ENCODE measurements at regions not wholly inside any gene's neighbourhood (a gene's known extent, or its start where the extent isn't known, plus 50 kb on each side); places are given as distances from the start of the nearest gene placed in this dataset.

GRCh38 chr6:11912420-11912819 is 99.7 kb upstream of the HIVEP1 start:
- no peaks in the 10 kb centered on the region for H3K4me1 ChIP-seq (replicated peaks in 1 of 2)
- no peak overlapping the region for H3K27ac ChIP-seq
- H3K36me3 ChIP-seq (replicated peaks in 1 of 2), result no peaks in the 10 kb centered on the region
- intact Hi-C loops (cut with DNase I), result no loop called here
- WGBS, 4 donors, result 94 to 97% (median 95%) methylated on average over 6 of the region's 6 CpGs
- H3K9me3 ChIP-seq (replicated peaks in 1 of 3), result no peaks in the 10 kb centered on the region
- H3K27me3 ChIP-seq, result no peaks in the 10 kb centered on the region
- no peak overlapping the region for H3K4me3 ChIP-seq
- TF ChIP-seq CTCF (IDR thresholded peaks at IDR 0.05), result peak in 1 of 6 experiments; percentile 19
- no peak for TF ChIP-seq POLR2A (IDR thresholded peaks at IDR 0.05)
- DNase-seq, result no peak

- Histone ChIP-seq H3K9me3 (replicated peaks in 1 of 3) (no peaks in the 10 kb centered on the region), H3K4me3 (no peak overlapping the region), H3K27ac (no peak overlapping the region), H3K27me3 (no peaks in the 10 kb centered on the region), H3K4me1 (replicated peaks in 1 of 2) (no peaks in the 10 kb centered on the region), H3K36me3 (replicated peaks in 1 of 2) (no peaks in the 10 kb centered on the region)
- 76 to 82% (median 77%) methylated on average over 1 of the region's 1 CpG for WGBS, 4 donors
- intact Hi-C loops (cut with DNase I), result no loop called here
- TF ChIP-seq CTCF (IDR thresholded peaks at IDR 0.05) (no peak), POLR2A (IDR thresholded peaks at IDR 0.05) (no peak)
- DNase-seq, result no peak
Measured at GRCh38 chr6:11911538-11911937, 100.6 kb upstream of the HIVEP1 start.

GRCh38 chr6:11909696-11910132 is 102.4 kb upstream of the HIVEP1 start:
- 77 to 78% (median 77%) methylated on average over 7 of the region's 7 CpGs for WGBS, 4 donors
- H3K4me3 ChIP-seq, result no peak overlapping the region
- no peaks in the 10 kb centered on the region for H3K36me3 ChIP-seq (replicated peaks in 1 of 2)
- no peak overlapping the region for H3K27ac ChIP-seq
- intact Hi-C loops (cut with DNase I), result no loop called here
- H3K4me1 ChIP-seq (replicated peaks in 1 of 2), result no peaks in the 10 kb centered on the region
- no peaks in the 10 kb centered on the region for H3K9me3 ChIP-seq (replicated peaks in 1 of 3)
- no peak for DNase-seq
- TF ChIP-seq CTCF (IDR thresholded peaks at IDR 0.05) (no peak), POLR2A (IDR thresholded peaks at IDR 0.05) (no peak)
- H3K27me3 ChIP-seq, result no peaks in the 10 kb centered on the region

- no peak overlapping the region for H3K4me3 ChIP-seq
- H3K4me1 ChIP-seq (replicated peaks in 1 of 2), result no peaks in the 10 kb centered on the region
- TF ChIP-seq POLR2A (IDR thresholded peaks at IDR 0.05) (no peak), CTCF (IDR thresholded peaks at IDR 0.05) (no peak)
- H3K9me3 ChIP-seq (replicated peaks in 1 of 3), result no peaks in the 10 kb centered on the region
- no peaks in the 10 kb centered on the region for H3K36me3 ChIP-seq (replicated peaks in 1 of 2)
- no peaks in the 10 kb centered on the region for H3K27me3 ChIP-seq
- WGBS, 4 donors, result 76 to 88% (median 83%) methylated on average over 2 of the region's 2 CpGs
- DNase-seq, result no peak
- no peak overlapping the region for H3K27ac ChIP-seq
- intact Hi-C loops (cut with DNase I), result no loop called here
Measured at GRCh38 chr6:11908436-11909105, 103.5 kb upstream of the HIVEP1 start.

Data from adrenal gland (tissue), 9 donors.